T47D (cell line): ENCODE measurements at regions not wholly inside any gene's neighbourhood (a gene's known extent, or its start where the extent isn't known, plus 50 kb on each side); places are given as distances from the start of the nearest gene placed in this dataset.

ENCODE experiments used
- DNase-seq, 2 experiments: peaks; one replicate each; pipeline versions ENCODE4 v3.0.0 to v3.0.0-alpha.2; 2011 to 2012; ENCODE audit warnings: low read depth in 1 of 2, low spot score in 1 of 2
- JUND ChIP-seq: IDR thresholded peaks from 2 replicates; pipeline ENCODE4 v1.6.1; 2012; ENCODE audit warnings: low read depth
- in situ Hi-C: cut with HindIII; loops from 2 replicates; pipeline ENCODE4 v1.10.0; 2016; ENCODE audit warnings: low sequenced_read_pairs, low pct_unique_long_range_greater_than_20kb

DNA sequence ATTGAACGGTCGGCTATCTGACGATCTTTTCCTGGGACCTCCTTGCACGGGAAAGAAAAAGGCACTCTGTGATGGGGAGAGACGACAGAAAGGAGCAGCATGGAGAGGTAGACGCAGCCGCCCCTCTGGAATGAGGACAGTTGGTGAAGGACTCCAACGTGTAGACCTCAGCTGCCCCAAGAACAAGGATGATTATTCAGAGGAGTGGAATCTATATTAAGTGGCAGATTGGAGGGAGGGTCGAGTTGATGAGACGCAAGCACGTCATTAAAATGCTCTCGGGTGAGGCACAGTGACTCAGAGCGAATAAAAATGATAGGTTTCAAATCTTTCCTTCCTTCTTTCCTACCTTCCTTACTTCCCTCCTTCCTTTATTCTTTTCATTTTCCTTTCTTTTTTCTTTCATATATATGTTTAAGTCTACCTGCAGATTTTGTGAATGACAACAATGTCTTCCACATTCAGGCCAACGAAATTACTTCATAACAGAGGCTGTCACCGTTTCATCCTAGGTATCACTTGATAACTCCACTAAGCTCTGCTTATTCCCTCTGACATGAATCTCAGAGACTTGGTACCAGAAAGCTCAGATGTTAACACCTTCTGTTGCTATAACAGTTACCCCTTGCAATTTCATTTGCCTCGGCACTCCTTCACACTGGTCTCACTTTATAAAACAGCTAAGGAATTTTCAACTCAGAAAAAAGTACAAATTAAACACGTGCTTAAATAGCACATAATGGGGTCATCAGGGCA is 110.0 kb upstream of the PPARGC1A start:
- in situ Hi-C loops: no loop called here
- no peak for DNase-seq
- TF ChIP-seq JUND: no peak

DNA sequence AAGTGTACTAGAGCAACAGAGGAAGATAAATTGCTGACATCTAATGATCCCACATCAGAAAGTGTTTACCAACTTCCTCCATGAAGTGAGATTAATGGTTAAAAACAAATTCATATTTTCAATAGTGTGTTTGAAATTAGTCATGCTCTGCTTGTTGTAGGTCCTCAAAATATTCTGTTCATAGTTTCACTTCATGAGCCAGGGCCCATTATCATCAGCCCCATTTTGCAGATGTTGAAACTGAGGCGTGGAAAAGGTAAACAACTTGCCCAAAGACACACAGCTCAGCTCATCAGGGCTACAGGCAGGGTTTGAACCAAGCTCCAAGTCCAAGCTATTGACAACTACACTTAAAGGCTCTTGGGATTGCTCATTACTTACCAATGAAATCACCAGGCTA is 103.5 kb upstream of the PPARGC1A start:
- no peak for TF ChIP-seq JUND
- in situ Hi-C loops: no loop called here
- DNase-seq: no peak

DNA sequence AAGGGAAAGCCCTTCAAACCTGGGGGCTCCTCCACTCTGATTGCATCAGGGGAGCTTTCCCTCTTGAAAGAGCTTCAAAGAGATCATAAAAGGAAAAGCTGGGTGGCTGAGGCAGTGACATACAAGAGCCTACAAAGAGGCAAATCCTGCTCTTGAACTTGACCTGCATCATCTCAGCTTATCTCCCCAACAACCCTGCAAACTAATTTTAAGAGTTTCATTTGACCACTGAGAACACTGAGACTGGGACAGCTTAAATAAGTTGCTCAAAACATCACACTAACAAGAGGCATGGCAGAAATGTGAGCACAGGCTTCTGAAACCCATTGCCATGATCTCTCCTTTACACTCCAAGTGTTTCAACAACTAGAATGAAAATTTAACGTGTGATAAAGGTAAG is 101.6 kb upstream of the PPARGC1A start:
- in situ Hi-C loops: no loop called here
- TF ChIP-seq JUND: no peak

DNA sequence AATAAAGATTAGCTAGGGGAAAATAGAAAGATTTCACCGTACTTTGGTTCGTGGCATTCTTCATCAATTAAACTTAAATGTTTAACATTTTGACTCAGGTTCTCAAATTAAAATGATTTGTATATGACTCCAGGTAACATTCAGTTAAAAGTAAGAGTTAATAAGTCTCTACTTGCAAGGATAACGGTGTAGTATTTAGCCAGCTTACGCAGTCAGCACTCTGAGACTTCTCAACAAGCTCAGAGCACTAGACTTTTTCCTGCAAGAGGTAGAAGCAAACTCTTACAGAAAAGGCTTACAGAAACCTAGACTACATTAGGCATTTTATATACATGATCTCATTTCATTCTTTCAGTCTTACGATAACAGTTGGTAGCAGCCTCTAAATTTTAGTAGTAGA is 96.4 kb upstream of the PPARGC1A start:
- in situ Hi-C loops: no loop called here
- TF ChIP-seq JUND: no peak
- no peak for DNase-seq

More for the DNA sequence above, 101.6 kb upstream of the PPARGC1A start:
- DNase-seq: no peak

DNA sequence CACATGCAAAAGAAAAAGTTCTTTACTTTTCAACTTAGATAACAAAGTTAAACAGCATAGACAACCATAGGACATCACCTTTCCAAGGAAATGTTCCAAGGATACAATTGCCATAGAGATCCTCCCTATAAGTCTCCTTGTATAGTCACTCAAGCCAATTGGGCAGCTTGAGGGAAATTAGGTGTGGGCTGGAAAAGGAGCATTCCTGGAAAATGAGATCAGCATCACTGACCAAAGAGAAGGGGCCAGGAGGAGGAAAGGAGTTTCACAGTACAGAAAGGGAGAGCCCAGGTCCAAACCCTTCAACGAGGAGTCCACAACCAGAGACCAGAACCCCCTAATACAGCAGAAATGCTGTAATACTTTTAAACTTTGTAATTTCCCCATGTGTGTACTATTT is 91.5 kb upstream of the PPARGC1A start:
- no peak for DNase-seq
- TF ChIP-seq JUND: no peak
- in situ Hi-C loops: no loop called here

DNA sequence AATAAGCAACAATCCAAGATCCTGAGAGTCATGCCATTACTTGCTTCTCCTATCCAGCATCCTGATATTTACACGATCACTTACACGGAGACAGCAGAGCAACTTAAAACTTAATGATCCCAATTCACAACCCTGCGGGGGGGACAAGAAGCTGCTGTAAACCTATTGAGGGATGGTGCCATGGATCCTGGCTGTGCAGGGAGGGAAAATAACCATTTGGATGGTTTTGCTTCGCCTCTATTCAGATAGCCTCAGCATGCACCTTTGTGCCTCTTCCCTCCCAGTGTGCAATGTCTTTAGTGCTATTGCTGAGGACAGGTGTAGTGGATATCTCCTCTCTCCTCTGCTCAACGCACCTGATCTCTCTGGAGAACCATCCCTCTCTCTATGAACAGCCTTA is 89.7 kb upstream of the PPARGC1A start:
- no peak for DNase-seq
- TF ChIP-seq JUND: no peak
- in situ Hi-C loops: no loop called here

DNA sequence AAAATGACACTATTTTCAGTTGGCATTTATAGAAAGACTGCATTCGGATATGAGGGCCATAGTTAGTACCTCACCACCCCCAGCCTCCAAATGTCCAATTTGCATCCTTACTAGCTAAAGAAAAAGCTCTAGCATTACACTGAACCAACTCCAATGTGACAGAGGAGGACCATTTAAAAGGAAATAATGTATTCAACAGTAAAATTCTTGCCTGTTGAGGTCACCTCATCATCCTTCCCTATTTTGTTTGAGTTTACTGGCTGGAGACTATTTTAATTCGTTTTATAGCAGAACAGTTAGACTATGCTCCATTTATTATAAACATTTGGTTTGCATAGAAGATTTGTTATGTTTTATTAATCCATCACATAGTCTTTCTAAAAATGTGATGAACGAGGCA is 88.2 kb upstream of the PPARGC1A start:
- DNase-seq: no peak
- TF ChIP-seq JUND: no peak
- in situ Hi-C loops: no loop called here

DNA sequence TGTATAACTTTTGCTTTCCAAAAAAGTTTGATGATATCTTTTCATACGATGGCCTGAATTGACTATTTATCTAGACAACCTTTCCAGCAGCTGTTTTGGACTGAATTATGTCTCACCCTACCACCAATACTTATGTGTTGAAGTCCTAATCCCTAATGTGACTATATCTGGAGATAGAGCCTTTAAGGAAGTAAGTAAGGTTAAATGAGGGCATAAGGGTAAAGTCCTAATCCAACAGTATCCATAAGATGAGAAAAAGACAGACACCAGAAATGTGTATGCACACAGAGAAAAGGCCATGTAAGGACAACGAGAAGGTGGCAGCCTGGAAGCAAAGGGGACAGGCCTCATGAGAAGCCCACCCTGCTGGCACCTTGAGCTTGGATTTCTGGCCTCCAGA is 86.6 kb upstream of the PPARGC1A start:
- TF ChIP-seq JUND: no peak
- no peak for DNase-seq
- in situ Hi-C loops: no loop called here

DNA sequence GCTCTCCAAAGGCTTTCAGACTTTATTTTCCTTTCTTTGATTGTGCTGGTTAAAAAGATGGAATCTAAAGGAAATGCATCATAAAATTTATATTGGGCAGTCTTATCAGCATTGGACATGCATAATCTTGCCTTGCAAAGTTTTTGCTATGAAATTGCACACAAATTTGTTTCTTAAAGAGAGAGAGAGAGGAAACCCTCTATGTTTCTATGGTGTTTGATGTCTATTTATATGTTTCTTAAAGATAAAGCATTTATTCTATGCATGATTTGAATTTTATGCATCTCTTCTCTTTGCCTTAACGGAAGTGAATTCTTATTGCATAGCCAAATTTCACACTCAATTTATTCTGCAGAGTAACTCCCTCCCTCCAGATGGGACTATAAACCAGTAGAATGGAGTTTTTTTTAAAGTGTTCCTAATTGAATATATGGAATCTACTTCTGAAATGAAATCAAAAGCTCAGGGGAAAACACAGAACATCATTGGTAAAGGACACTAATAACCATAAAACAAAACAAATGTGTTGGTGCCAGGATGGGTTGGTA is 83.5 kb upstream of the PPARGC1A start:
- in situ Hi-C loops: no loop called here
- no peak for DNase-seq
- TF ChIP-seq JUND: no peak

DNA sequence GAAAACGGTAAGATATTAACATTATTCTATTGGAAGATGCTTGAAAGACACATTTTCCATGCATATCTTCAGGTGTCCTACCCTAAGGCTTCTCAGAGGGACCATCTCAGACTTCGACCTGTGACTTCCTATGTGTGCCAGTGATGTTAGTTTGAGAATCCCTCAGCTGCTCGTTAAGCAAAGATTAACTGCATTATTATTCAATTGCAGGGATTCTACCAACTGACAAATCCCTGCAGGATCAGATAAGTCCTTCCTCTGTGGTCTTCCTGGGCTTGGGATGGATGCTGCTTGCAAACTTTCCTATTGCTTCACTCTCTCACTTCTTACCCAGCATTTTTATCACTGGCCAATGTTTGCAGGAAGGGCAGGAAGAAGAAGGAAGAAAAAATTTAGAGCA is 83.0 kb upstream of the PPARGC1A start:
- in situ Hi-C loops: no loop called here
- no peak for DNase-seq
- TF ChIP-seq JUND: no peak

DNA sequence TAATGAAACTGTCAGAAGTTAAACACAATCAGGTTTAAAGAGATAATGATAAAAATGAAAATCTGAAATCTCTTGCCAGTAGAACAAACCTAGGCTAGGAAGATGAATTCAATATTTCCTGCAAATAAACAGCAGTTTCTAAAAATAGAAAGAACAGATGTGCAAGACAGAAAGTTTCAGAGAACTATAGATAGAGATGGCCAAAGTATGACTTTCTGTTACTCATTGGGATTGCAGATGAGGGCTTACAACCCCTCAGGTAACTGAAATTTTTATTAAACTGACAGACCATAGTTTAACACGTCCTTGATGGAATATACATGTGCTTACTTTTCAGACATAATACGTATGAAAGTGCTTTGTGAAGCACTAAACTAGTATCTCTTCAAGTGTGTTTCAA is 82.3 kb upstream of the PPARGC1A start:
- TF ChIP-seq JUND: no peak
- DNase-seq: no peak
- in situ Hi-C loops: no loop called here

DNA sequence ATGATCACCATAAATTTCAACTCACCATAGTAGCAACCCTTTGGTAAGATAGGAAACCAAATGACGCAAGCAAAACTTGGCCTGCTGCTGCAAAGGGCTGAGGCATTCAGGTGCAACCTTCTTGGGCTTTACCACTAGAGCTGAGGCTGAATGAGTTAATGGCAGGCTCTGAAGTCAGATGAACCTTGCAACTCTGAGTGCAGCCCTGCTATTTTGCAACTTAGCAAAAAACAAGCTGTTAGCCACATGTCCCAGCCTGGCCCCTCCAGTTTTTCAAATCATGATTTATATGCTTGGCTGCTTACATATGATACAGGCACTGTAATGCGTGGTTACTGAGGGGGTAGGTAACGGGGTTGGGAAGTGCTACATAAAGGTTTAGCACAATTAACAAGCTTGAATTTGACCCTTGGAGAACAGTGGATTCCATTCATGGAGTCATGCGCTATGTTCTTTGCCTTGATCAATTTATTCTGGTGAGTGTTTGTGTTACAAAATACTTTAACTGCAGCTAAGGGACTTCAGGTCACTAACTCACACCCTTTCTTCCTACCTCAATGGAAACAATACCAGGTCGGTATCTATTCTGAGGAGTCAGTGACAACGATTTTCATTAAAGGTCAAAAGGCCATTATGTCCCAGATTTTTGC is 80.5 kb upstream of the PPARGC1A start:
- no peak for DNase-seq
- in situ Hi-C loops: no loop called here
- TF ChIP-seq JUND: no peak

DNA sequence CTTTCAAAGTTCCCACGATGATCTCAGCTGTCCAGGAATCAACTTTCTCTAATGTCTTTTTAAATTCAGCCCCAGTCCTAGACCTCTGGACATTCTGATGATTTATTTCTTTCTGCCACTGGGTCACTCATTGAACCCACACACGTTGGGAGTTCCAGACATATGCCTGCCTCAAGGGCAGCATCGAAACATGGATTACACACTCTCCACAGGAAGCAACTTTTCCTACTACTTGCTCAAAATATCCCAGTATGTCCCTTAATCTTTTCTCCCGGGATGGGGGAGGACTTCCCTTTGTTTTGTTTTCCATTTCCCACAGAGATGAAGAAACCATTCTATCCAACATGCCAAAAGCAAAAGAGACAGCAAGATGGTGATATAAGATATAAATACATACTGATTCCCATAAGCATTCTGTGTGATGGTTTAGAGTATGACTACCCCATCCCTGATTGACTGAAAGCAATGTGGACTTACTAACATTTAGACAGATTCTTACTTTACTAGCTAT is 79.8 kb upstream of the PPARGC1A start:
- TF ChIP-seq JUND: no peak
- no peak for DNase-seq
- in situ Hi-C loops: no loop called here

DNA sequence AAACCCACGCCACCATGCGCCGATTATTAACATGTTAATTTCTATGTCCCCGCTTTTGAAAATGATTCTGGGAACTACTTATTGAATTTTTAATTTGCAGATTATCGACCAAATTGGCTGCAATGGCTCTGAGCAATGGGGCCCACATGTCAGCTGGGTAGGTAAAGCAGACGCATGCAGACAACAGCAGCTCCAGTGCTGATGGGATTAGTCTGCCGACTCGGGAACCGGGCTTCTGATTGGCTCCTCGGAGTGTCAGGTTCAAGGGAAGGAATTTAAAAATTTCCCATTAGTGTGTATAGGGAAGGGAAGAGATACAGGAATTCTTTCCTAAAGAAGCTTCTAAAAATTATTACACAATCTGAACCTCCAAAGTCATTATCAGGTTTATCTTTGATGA is 77.4 kb upstream of the PPARGC1A start:
- DNase-seq: no peak
- in situ Hi-C loops: no loop called here
- no peak for TF ChIP-seq JUND
